Brain microvascular endothelial cell (primary cell): ENCODE measurements at regions not wholly inside any gene's neighbourhood (a gene's known extent, or its start where the extent isn't known, plus 50 kb on each side); places are given as distances from the start of the nearest gene placed in this dataset.
"Not testable (repeated sequence)": the region's sequence is repeated elsewhere in the genome, so short reads cannot be mapped to it uniquely, and the experiment has no call there.

Experiments used
- DNase-seq: peaks from one replicate; pipeline ENCODE4 v3.0.0-alpha.2; 2020
- H3K27ac ChIP-seq: fragments of 250-450 bp; sonication (Bioruptor Pico); 2 replicates; pipeline ENCODE4 v1.5.1; 2020; ENCODE audit warnings: mild to moderate bottlenecking, moderate library complexity
- H3K27me3 ChIP-seq: fragments of 250-450 bp; sonication (Bioruptor Pico); replicated peaks from 2 replicates; pipeline ENCODE4 v1.5.1; 2020; ENCODE audit warnings: mild to moderate bottlenecking
- H3K36me3 ChIP-seq: fragments of 250-450 bp; sonication (Bioruptor Pico); replicated peaks from 2 replicates; pipeline ENCODE4 v1.5.1; 2020; ENCODE audit warnings: mild to moderate bottlenecking
- H3K4me3 ChIP-seq: 2 replicates; pipeline ENCODE4 v1.5.1; 2011; ENCODE audit warnings: low read depth, mild to moderate bottlenecking, control low read depth, low read length, moderate library complexity
- in situ Hi-C: cut with HindIII; loops from 2 replicates; pipeline ENCODE4 v1.10.0; 2017; ENCODE audit warnings: low sequenced_read_pairs, low pct_ligation_motif_present
- TF ChIP-seq, protein P1 (sequence below): IDR thresholded peaks from 2 replicates; pipeline ENCODE4 v1.5.1; 2011; ENCODE audit warnings: low read depth, mild to moderate bottlenecking, moderate library complexity, low read length, control low read depth, inconsistent platforms; ENCODE audit errors: missing control alignments

DNA sequence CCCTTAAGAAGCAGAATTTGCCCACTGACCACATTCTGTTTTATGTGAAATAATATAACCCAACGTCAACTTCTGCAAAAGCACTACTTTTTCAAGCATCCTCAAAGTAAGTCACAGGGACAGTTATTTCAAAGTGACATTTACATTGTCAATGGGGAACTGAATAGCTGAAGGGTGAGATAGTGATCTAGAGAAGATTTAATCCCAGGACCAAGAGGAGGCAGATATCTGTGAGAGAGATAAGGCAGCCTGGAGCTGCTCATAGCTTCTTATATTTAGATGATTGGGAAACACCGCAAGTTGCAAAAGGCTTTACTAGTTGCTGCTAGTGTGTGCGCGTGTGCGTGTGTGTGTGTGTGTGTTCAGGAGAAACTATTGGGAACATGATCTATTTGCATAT lies 210.4 kb upstream of the RFX3 start:
- no peak for DNase-seq
- TF ChIP-seq, protein P1, sequence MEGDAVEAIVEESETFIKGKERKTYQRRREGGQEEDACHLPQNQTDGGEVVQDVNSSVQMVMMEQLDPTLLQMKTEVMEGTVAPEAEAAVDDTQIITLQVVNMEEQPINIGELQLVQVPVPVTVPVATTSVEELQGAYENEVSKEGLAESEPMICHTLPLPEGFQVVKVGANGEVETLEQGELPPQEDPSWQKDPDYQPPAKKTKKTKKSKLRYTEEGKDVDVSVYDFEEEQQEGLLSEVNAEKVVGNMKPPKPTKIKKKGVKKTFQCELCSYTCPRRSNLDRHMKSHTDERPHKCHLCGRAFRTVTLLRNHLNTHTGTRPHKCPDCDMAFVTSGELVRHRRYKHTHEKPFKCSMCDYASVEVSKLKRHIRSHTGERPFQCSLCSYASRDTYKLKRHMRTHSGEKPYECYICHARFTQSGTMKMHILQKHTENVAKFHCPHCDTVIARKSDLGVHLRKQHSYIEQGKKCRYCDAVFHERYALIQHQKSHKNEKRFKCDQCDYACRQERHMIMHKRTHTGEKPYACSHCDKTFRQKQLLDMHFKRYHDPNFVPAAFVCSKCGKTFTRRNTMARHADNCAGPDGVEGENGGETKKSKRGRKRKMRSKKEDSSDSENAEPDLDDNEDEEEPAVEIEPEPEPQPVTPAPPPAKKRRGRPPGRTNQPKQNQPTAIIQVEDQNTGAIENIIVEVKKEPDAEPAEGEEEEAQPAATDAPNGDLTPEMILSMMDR, result no peak
- in situ Hi-C loops, result no loop called here
- no peaks in the 10 kb centered on the region for H3K36me3 ChIP-seq
- H3K4me3 ChIP-seq, result no peak overlapping the region
- H3K27ac ChIP-seq, result no peak overlapping the region
- H3K27me3 ChIP-seq, result no peaks in the 10 kb centered on the region

- Histone ChIP-seq H3K27me3 (no peaks in the 10 kb centered on the region), H3K27ac (no peak overlapping the region), H3K4me3 (no peak overlapping the region), H3K36me3 (no peaks in the 10 kb centered on the region)
- DNase-seq, result no peak
- TF ChIP-seq, protein P1, result no peak
- in situ Hi-C loops, result no loop called here
These were observed 209.4 kb upstream of the RFX3 start for GRCh38 chr9:3735251-3735650.

DNA sequence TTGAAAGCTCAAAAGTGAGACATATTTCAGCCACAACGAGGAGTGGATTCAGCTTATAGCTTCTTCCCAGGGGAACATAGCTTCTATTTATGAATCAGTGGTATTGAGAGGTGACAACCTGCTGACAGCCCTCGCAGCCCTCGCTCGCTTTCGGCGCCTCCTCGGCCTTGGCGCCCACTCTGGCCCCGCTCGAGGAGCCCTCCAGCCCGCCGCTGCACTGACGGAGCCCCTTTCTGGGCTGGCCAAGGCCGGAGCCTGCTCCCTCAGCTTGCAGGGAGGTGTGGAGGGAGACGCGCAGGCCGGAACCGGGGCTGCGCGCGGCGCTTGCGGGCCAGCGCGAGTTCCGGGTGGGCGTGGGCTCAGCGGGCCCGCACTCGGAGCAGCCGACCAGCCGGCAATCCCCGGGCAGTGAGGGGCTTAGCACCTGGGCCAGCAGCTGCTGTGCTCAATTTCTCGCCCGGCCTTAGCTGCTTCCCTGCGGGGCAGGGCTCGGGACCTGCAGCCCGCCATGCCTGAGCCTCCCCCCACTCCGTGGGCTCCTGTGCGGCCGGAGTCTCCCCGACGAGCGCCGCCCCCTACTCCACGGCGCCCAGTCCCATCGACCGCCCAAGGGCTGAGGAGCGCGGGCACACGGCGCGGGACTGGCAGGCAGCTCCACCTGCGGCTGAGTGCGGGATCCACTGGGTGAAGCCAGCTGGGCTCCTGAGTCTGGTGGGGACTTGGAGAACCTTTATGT lies 207.9 kb upstream of the RFX3 start:
- H3K4me3 ChIP-seq, H3K27me3 ChIP-seq, H3K36me3 ChIP-seq, in situ Hi-C loops, DNase-seq, H3K27ac ChIP-seq: not testable (repeated sequence)

- H3K27ac ChIP-seq, result peak overlapping the region; percentile 6
- no peaks in the 10 kb centered on the region for H3K36me3 ChIP-seq
- H3K27me3 ChIP-seq, result no peaks in the 10 kb centered on the region
- DNase-seq, result no peak
- TF ChIP-seq, protein P1, result no peak
- in situ Hi-C loops, result no loop called here
- H3K4me3 ChIP-seq, result no peak overlapping the region
These were observed 207.2 kb upstream of the RFX3 start for GRCh38 chr9:3733039-3733408.

DNA sequence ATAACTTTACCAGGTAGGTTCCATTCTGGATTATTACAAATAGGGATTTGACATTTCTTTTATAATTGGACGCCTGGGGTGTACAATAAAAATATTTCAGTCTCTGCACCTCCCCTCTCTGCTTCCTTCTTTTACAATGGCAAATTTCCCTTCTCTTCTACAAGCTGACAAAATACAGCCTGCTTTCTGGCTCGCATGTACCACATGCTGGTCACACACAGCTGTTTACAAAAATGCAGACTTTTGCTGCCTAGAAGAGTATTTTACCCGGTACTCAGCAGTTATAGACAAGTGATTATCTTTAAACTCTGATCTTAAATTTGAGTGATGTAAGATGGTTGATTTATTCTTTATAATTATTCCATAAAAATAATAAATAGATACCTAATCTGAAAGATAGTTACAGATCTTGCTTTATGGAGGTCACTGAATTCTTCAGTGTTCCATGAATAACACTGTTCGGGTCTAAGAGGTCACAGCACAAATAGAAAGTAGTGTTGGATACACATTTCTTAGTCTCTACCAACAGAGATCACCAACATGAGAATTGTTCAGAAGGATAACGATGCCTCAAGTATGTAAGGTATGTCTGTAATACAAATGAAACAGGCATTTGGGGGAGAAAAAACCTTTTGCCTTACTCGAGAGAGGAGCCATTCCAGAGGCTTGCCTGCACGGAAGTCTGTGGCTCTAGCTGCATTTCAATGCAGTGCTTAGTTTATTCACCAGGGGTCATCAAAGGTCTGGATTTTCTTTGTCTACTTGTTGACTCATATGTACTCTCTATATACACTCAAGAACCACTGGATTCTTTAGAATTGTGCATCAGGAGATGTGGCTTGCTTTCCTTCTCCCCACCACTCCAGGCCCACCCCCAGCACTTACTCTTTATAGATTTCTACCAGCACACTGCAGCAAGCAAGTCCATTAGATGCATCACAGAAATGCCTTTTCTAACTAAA lies 206.6 kb upstream of the RFX3 start:
- in situ Hi-C loops, result no loop called here
- TF ChIP-seq, protein P1, result peak; percentile 77

DNA sequence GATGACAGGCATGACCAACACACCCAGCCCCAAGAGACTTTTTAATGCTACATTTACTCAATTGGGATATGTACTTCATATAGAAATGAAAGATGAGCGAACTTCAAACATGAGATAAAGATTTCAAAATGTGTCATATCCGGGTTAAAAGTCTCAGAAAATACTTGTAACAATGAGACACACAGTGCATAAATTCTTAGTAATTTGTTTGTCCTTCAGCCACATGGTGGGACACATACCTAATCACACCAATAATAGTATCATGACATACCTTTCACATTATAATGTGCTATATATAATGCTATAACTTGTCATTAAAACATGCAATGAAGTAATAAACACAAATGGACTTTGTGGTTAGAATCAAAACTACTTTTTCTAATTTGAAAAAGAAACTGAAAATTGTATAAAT lies 204.7 kb upstream of the RFX3 start:
- in situ Hi-C loops, result no loop called here
- no peaks in the 10 kb centered on the region for H3K27me3 ChIP-seq
- TF ChIP-seq, protein P1, result no peak
- no peaks in the 10 kb centered on the region for H3K36me3 ChIP-seq
- no peak overlapping the region for H3K27ac ChIP-seq
- no peak overlapping the region for H3K4me3 ChIP-seq
- DNase-seq, result no peak

More for the DNA sequence above, 206.6 kb upstream of the RFX3 start:
- Histone ChIP-seq H3K27me3 (no peaks in the 10 kb centered on the region), H3K4me3 (peak overlapping the region; percentile 13), H3K27ac (peak overlapping the region; percentile 40), H3K36me3 (no peaks in the 10 kb centered on the region)
- DNase-seq, result peak; percentile 95
